D721Med (cell line): ENCODE measurements at regions not wholly inside any gene's neighbourhood (a gene's known extent, or its start where the extent isn't known, plus 50 kb on each side); places are given as distances from the start of the nearest gene placed in this dataset.
"Not testable (repeated sequence)": the region's sequence is repeated elsewhere in the genome, so short reads cannot be mapped to it uniquely, and the experiment has no call there.

Source experiments
- DNase-seq: peaks from one replicate; pipeline ENCODE4 v3.0.0; 2011; ENCODE audit warnings: low spot score; ENCODE audit not compliant: insufficient read length
- FAIRE-seq: peaks from 2 replicates; lab custom pipeline; 2011; peaks lifted over from hg19 to GRCh38; lab: Jason Lieb, UNC
- CTCF ChIP-seq: IDR thresholded peaks from 2 replicates; pipeline ENCODE4 v1.5.1; 2012; ENCODE audit warnings: mild to moderate bottlenecking, control low read depth; ENCODE audit not compliant: insufficient read depth; ENCODE audit errors: missing control alignments

DNA sequence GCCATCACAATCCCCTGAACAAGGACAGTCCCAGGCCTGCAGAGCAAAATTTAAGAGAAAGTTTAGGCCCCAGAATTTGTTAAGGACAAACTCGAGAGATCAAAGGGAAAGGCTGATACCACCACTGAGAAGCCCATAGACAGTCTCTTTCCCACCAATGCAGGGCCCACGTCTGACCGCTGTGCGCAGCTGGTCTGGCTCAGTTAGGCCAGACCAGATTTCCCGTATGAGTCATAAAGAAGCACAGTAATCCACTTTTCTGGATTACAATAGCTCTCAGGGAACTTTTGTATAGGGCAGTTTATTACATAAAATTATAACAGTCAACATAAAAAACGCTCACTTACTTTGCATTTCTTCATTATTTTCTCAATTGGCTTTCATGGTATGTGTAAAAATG lies 259.5 kb downstream of the RCHY1 start:
- DNase-seq (no peak), FAIRE-seq (no peak)
- no peak for TF ChIP-seq CTCF

DNA sequence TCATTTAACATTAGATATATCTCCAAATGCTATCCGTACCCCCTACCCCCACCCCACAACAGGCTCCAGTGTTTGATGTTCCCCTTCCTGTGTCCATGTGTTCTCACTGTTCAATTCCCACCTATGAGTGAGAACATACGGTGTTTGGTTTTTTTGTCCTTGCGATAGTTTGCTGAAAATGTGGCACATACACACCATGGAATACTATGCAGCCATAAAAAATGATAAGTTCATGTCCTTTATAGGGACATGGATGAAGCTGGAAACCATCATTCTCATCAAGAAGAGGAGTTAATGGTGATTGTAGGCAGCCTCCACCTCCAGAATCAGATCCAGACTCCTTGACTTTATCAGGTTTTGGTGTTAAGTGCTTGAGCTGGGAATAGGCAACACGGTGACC lies 261.1 kb downstream of the RCHY1 start:
- FAIRE-seq, DNase-seq: not testable (repeated sequence)

DNA sequence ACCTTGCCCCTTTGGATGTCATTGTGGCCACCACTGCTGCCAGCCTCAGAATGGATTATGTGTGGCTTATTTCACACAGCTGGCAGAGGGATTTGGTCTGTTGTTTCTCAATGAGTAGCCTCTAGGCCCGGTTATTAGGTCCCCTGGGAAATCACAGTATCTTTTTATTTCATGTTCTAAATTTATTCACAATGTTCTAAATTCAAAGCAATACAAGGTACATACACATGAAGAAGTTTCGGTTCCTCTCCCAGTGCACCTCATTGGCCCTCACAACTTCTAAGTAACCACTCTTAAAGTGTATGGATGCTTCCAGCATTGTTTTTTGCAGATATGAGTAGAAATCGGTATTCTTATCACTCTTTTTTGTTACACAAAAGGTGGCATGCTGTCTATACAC lies 262.7 kb downstream of the RCHY1 start:
- DNase-seq: no peak
- no peak for FAIRE-seq
- TF ChIP-seq CTCF: no peak

- FAIRE-seq (no peak), DNase-seq (no peak)
- TF ChIP-seq CTCF: no peak
Measured at GRCh38 chr4:75249739-75250138, 264.5 kb downstream of the RCHY1 start.

GRCh38 chr4:75248770-75249407 lies 265.3 kb downstream of the RCHY1 start:
- no peak for FAIRE-seq
- TF ChIP-seq CTCF: no peak
- DNase-seq: no peak

DNA sequence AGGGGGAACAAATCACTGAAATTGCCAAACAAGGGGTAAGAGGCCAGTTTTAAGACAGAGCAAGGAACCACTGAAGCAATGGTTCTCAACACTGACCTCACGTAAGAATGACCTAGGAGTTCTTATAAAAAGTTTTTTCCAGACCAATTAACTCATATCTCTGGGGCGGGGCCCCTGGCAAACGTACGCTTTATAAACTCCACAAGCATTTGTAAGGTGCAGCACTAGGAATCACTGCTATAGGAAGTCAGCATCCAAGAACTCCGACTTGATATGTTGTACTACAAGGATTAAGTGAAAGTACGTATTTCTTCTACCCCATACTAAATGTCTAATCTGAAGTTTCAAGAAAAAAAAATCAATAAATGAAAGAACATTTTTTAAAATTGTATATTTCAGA lies 269.9 kb downstream of the RCHY1 start:
- TF ChIP-seq CTCF: no peak
- no peak for FAIRE-seq
- DNase-seq: no peak

GRCh38 chr4:75243570-75243969 lies 270.6 kb downstream of the RCHY1 start:
- no peak for DNase-seq
- TF ChIP-seq CTCF: no peak
- no peak for FAIRE-seq
